ENCODE measurements at regions not wholly inside any gene's neighbourhood (a gene's known extent, or its start where the extent isn't known, plus 50 kb on each side); places are given as distances from the start of the nearest gene placed in this dataset.

- no peak overlapping the region for H3K4me3 Mint-ChIP-seq (ENCODE audit: unreplicated experiment)
- Histone ChIP-seq H3K36me3 (ENCODE audit: control insufficient read depth, insufficient read depth, low read length) (no peaks in the 10 kb centered on the region), H3K9me3 (peaks cover 3% of the 10 kb centered on the region), H3K27me3 (replicated peaks; ENCODE audit: control insufficient read depth, insufficient read depth, low read length) (no peaks in the 10 kb centered on the region), H3K4me3 (ENCODE audit: low read depth, low read length) (no peak overlapping the region), H3K4me1 (no peaks in the 10 kb centered on the region)
- DNase-seq = no peak
- BruUV-seq (replicated peaks) = no TSS peak
- intact Hi-C loops (cut with micrococcal nuclease; ENCODE audit: unreplicated experiment) = no loop called here
- ChIA-PET POLR2A (no interaction called here), CTCF (interaction anchor here (0.7 kb wide), 1 partner anchor 971 kb away, joined by 6 read pairs; no protein-coding TSS in a partner anchor)
- H3K36me3 Mint-ChIP-seq (ENCODE audit: insufficient read depth, unreplicated experiment) = no peaks in the 10 kb centered on the region
- no peak overlapping the region for H3K27ac Mint-ChIP-seq (ENCODE audit: unreplicated experiment)
- no peaks in the 10 kb centered on the region for H3K4me1 Mint-ChIP-seq (ENCODE audit: low read depth, unreplicated experiment)
- peaks cover 8% of the 10 kb centered on the region for H3K9me3 Mint-ChIP-seq (ENCODE audit: unreplicated experiment)
- TF ChIP-seq CTCF (IDR thresholded peaks at IDR 0.05; ENCODE audit: insufficient read depth in 1 of 2, low read depth in 1 of 2, low read length in 1 of 2, severe bottlenecking in 1 of 2, unreplicated experiment in 1 of 2) = no peak
- peaks cover 4% of the 10 kb centered on the region for H3K27me3 Mint-ChIP-seq (ENCODE audit: insufficient read depth, unreplicated experiment)
Measured at GRCh38 chr2:121162893-121163292, 122.1 kb downstream of the TFCP2L1 start.

GRCh38 chr2:121164042-121164441 is 121.0 kb downstream of the TFCP2L1 start:
- no peak for TF ChIP-seq CTCF (IDR thresholded peaks at IDR 0.05; ENCODE audit: insufficient read depth in 1 of 2, low read depth in 1 of 2, low read length in 1 of 2, severe bottlenecking in 1 of 2, unreplicated experiment in 1 of 2)
- H3K9me3 Mint-ChIP-seq (ENCODE audit: unreplicated experiment) = no peaks in the 10 kb centered on the region
- H3K4me1 Mint-ChIP-seq (ENCODE audit: low read depth, unreplicated experiment) = no peaks in the 10 kb centered on the region
- no peak overlapping the region for H3K4me3 Mint-ChIP-seq (ENCODE audit: unreplicated experiment)
- Histone ChIP-seq H3K9me3 (no peaks in the 10 kb centered on the region; the same call in 1 of the 2 replicates), H3K4me1 (no peaks in the 10 kb centered on the region), H3K4me3 (ENCODE audit: low read depth, low read length) (no peak overlapping the region), H3K36me3 (ENCODE audit: control insufficient read depth, insufficient read depth, low read length) (no peaks in the 10 kb centered on the region), H3K27me3 (replicated peaks; ENCODE audit: control insufficient read depth, insufficient read depth, low read length) (no peaks in the 10 kb centered on the region)
- BruUV-seq (replicated peaks) = no TSS peak
- no peak overlapping the region for H3K27ac Mint-ChIP-seq (ENCODE audit: unreplicated experiment)
- DNase-seq = no peak
- intact Hi-C loops (cut with micrococcal nuclease; ENCODE audit: unreplicated experiment) = no loop called here
- ChIA-PET POLR2A (no interaction called here), CTCF (no interaction called here)
- H3K27me3 Mint-ChIP-seq (ENCODE audit: insufficient read depth, unreplicated experiment) = peaks cover 4% of the 10 kb centered on the region
- no peaks in the 10 kb centered on the region for H3K36me3 Mint-ChIP-seq (ENCODE audit: insufficient read depth, unreplicated experiment)

GRCh38 chr2:121165038-121165542 is 119.9 kb downstream of the TFCP2L1 start:
- POLR2A ChIA-PET = no interaction called here
- Mint-ChIP-seq H3K4me1 (ENCODE audit: low read depth, unreplicated experiment) (no peaks in the 10 kb centered on the region), H3K9me3 (ENCODE audit: unreplicated experiment) (peaks cover 5% of the 10 kb centered on the region), H3K27ac (ENCODE audit: unreplicated experiment) (no peak overlapping the region), H3K27me3 (ENCODE audit: insufficient read depth, unreplicated experiment) (peaks cover 4% of the 10 kb centered on the region), H3K36me3 (ENCODE audit: insufficient read depth, unreplicated experiment) (no peaks in the 10 kb centered on the region), H3K4me3 (ENCODE audit: unreplicated experiment) (no peak overlapping the region)
- Histone ChIP-seq H3K4me1 (no peaks in the 10 kb centered on the region), H3K36me3 (ENCODE audit: control insufficient read depth, insufficient read depth, low read length) (no peaks in the 10 kb centered on the region), H3K9me3 (no peaks in the 10 kb centered on the region; the same call in 1 of the 2 replicates), H3K4me3 (ENCODE audit: low read depth, low read length) (no peak overlapping the region), H3K27me3 (replicated peaks; ENCODE audit: control insufficient read depth, insufficient read depth, low read length) (no peaks in the 10 kb centered on the region)
- TF ChIP-seq CTCF (IDR thresholded peaks at IDR 0.05; ENCODE audit: insufficient read depth in 1 of 2, low read depth in 1 of 2, low read length in 1 of 2, severe bottlenecking in 1 of 2, unreplicated experiment in 1 of 2) = no peak
- intact Hi-C loops (cut with micrococcal nuclease; ENCODE audit: unreplicated experiment) = no loop called here
- DNase-seq = no peak
- CTCF ChIA-PET = no interaction called here
- no TSS peak for BruUV-seq (replicated peaks)

Measured in Caco-2 (cell line).